A549 (cell line): ENCODE measurements at regions not wholly inside any gene's neighbourhood (a gene's known extent, or its start where the extent isn't known, plus 50 kb on each side); places are given as distances from the start of the nearest gene placed in this dataset.
A peak's percentile ranks its signal among the peaks of the same experiment; 100 is the strongest.

ENCODE experiments used
- ATAC-seq, 2 experiments: fragments of 200-7000 bp in 1 of 2; fragments of >200 bp in 1 of 2; cut with Nextera tagmentation in 1 of 2; cut with Tn5 transposase in 1 of 2; 3 replicates each; pipeline versions ENCODE4 v1.8.0 to v1.9.1; 2018 to 2020; ENCODE audit warnings: mild to moderate bottlenecking in 1 of 2, moderate library complexity in 1 of 2
- CTCF ChIA-PET: fragments of 300-600 bp; sonication (Branson Sonifier 250); formaldehyde crosslinking; extraction: SDS; loops from one replicate; lab custom pipeline; 2021; ENCODE audit warnings: antibody characterized with exemption, inconsistent platforms; lab: Yijun Ruan, JAX
- POLR2A ChIA-PET: fragments of 350-600 bp; formaldehyde crosslinking; extraction: SDS; loops from one replicate; lab custom pipeline; 2021; ENCODE audit warnings: antibody characterized with exemption, inconsistent platforms; lab: Yijun Ruan, JAX
- DNase-seq, 2 experiments: peaks; one replicate each; pipeline versions ENCODE4 v3.0.0 to v3.0.0-alpha.2; 2011 to 2016; ENCODE audit warnings: low read depth in 1 of 2, low spot score in 1 of 2
- FAIRE-seq: peaks from 2 replicates; lab custom pipeline; 2011; peaks lifted over from hg19 to GRCh38; lab: Jason Lieb, UNC
- H3K27ac ChIP-seq, 2 experiments: fragments of >200 bp; sonication (Bioruptor Twin); formaldehyde crosslinking; 3 replicates each; pipeline ENCODE4 v1.5.1; 2016 to 2017
- H3K4me1 ChIP-seq: fragments of >200 bp; sonication (Bioruptor Twin); formaldehyde crosslinking; 3 replicates; pipeline ENCODE4 v1.6.1; 2016
- H3K4me2 ChIP-seq: fragments of >200 bp; sonication (Bioruptor Twin); formaldehyde crosslinking; 3 replicates; pipeline ENCODE4 v1.6.1; 2016
- H3K4me3 ChIP-seq: fragments of >200 bp; sonication (Bioruptor Twin); formaldehyde crosslinking; 3 replicates; pipeline ENCODE4 v1.5.1; 2016
- H3K9me3 ChIP-seq: fragments of >200 bp; sonication (Bioruptor Twin); formaldehyde crosslinking; 3 replicates; pipeline ENCODE4 v1.6.1; 2016
- BCL3 ChIP-seq: fragments of >200 bp; sonication (Bioruptor Twin); formaldehyde crosslinking; IDR thresholded peaks from 3 replicates; pipeline ENCODE4 v1.6.1; 2016
- CHD2 ChIP-seq: fragments of 150-350 bp; IDR thresholded peaks from 2 replicates; pipeline ENCODE4 v1.6.1; 2014; ENCODE audit warnings: low read length; ENCODE audit not compliant: partially characterized antibody
- CTCF ChIP-seq: fragments of >200 bp; sonication (Bioruptor Twin); formaldehyde crosslinking; IDR thresholded peaks from 3 replicates; pipeline ENCODE4 v1.5.1; 2016
- EHF ChIP-seq: fragments of 250-450 bp; sonication (Bioruptor Pico); IDR thresholded peaks from 2 replicates; pipeline ENCODE4 v1.5.0; 2020; ENCODE audit warnings: mild to moderate bottlenecking
- EP300 ChIP-seq, 2 experiments: fragments of >200 bp; sonication (Bioruptor Twin); formaldehyde crosslinking; IDR thresholded peaks; 2 replicates in 1 of 2; 3 replicates in 1 of 2; pipeline ENCODE4 v1.6.1; 2016 to 2017
- FOSB ChIP-seq: fragments of 250-450 bp; sonication (Bioruptor Pico); IDR thresholded peaks from 2 replicates; pipeline ENCODE4 v1.5.0; 2020; ENCODE audit warnings: mild to moderate bottlenecking, moderate library complexity
- FOSL2 ChIP-seq, 2 experiments: fragments of 450-650 bp in 1 of 2; fragments of >200 bp in 1 of 2; sonication (Bioruptor Twin) in 1 of 2; formaldehyde crosslinking; IDR thresholded peaks; 2 replicates each; pipeline versions ENCODE4 v1.5.0 to v1.6.1; 2016 to 2020; ENCODE audit warnings: mild to moderate bottlenecking in 1 of 2, moderate library complexity in 1 of 2
- HES2 ChIP-seq: fragments of >200 bp; sonication (Bioruptor Twin); formaldehyde crosslinking; IDR thresholded peaks from 2 replicates; pipeline ENCODE4 v1.6.1; 2016
- HMGXB4 ChIP-seq: fragments of 250-450 bp; sonication (Bioruptor Pico); IDR thresholded peaks from 2 replicates; pipeline ENCODE4 v1.5.0; 2021; ENCODE audit warnings: mild to moderate bottlenecking, moderate library complexity, borderline replicate concordance
- HOXA7 ChIP-seq: fragments of 250-450 bp; sonication (Bioruptor Pico); IDR thresholded peaks from 2 replicates; pipeline ENCODE4 v1.5.0; 2020; ENCODE audit warnings: mild to moderate bottlenecking, moderate library complexity
- JUN ChIP-seq, 2 experiments: fragments of >200 bp; sonication (Bioruptor Twin); formaldehyde crosslinking; IDR thresholded peaks; 2 replicates in 1 of 2; 3 replicates in 1 of 2; pipeline ENCODE4 v1.6.1; 2016 to 2017
- JUNB ChIP-seq: fragments of >200 bp; sonication (Bioruptor Twin); formaldehyde crosslinking; IDR thresholded peaks from 2 replicates; pipeline ENCODE4 v1.6.1; 2016
- MAFK ChIP-seq: fragments of 450-650 bp; IDR thresholded peaks from 2 replicates; pipeline ENCODE4 v1.6.1; 2014; ENCODE audit not compliant: partially characterized antibody
- MYC ChIP-seq: IDR thresholded peaks from 2 replicates; pipeline ENCODE4 v1.6.1; 2012; ENCODE audit warnings: mild to moderate bottlenecking, inconsistent platforms, low read length, improper control_type of control experiment, borderline replicate concordance
- NFE2L2 ChIP-seq: fragments of 150-350 bp; conservative IDR thresholded peaks from 2 replicates; pipeline ENCODE4 v1.6.1; 2014; ENCODE audit warnings: low read length
- NPAS2 ChIP-seq: fragments of 250-450 bp; sonication (Bioruptor Pico); IDR thresholded peaks from 2 replicates; pipeline ENCODE4 v1.8.0; 2022; ENCODE audit warnings: mild to moderate bottlenecking, moderate library complexity, borderline replicate concordance
- NR3C1 ChIP-seq: fragments of >200 bp; sonication (Bioruptor Twin); formaldehyde crosslinking; IDR thresholded peaks from 3 replicates; pipeline ENCODE4 v1.6.1; 2017
- PBX3 ChIP-seq: IDR thresholded peaks from 2 replicates; pipeline ENCODE4 v1.6.1; 2012
- POLR2A ChIP-seq: IDR thresholded peaks from 2 replicates; pipeline ENCODE4 v1.6.1; 2012; ENCODE audit warnings: mild to moderate bottlenecking, low read length
- RAD21 ChIP-seq, 2 experiments: fragments of >200 bp in 1 of 2; sonication (Bioruptor Twin) in 1 of 2; formaldehyde crosslinking in 1 of 2; IDR thresholded peaks in 1 of 2; conservative IDR thresholded peaks in 1 of 2; 2 replicates in 1 of 2; 3 replicates in 1 of 2; pipeline ENCODE4 v1.6.1; 2012 to 2018; ENCODE audit warnings: inconsistent platforms in 1 of 2
- RARB ChIP-seq: fragments of 250-450 bp; sonication (Bioruptor Pico); IDR thresholded peaks from 2 replicates; pipeline ENCODE4 v1.8.0; 2021; ENCODE audit warnings: mild to moderate bottlenecking, moderate library complexity
- RFX5 ChIP-seq: fragments of 450-650 bp; IDR thresholded peaks from 2 replicates; pipeline ENCODE4 v1.7.1; 2014; ENCODE audit warnings: antibody characterized with exemption, mild to moderate bottlenecking, moderate library complexity
- SMC3 ChIP-seq: fragments of >200 bp; sonication (Bioruptor Twin); formaldehyde crosslinking; IDR thresholded peaks from 3 replicates; pipeline ENCODE4 v1.6.1; 2018; ENCODE audit warnings: inconsistent platforms
- TP53 ChIP-seq: fragments of 250-450 bp; sonication (Bioruptor Pico); IDR thresholded peaks from 2 replicates; pipeline ENCODE4 v1.5.0; 2021; ENCODE audit warnings: mild to moderate bottlenecking, moderate library complexity
- ZSCAN20 ChIP-seq: fragments of 250-450 bp; sonication (Bioruptor Pico); IDR thresholded peaks from 2 replicates; pipeline ENCODE4 v1.8.0; 2022; ENCODE audit warnings: mild to moderate bottlenecking, moderate library complexity
- WGBS: methylation state at CpG from one replicate; pipeline ENCODE4 v1.1.6; 2017; ENCODE audit errors: missing lambda C conversion rate; 5-methylcytosine and 5-hydroxymethylcytosine counted together

- TF ChIP-seq TP53: no peak
- no peak for TF ChIP-seq SMC3
These were observed 59.7 kb upstream of the TNFRSF19 start (continued) for GRCh38 chr13:23510544-23510916.

- POLR2A ChIA-PET: no interaction called here
- Histone ChIP-seq H3K4me3 (no peak overlapping the region), H3K4me2 (no peak overlapping the region), H3K9me3 (no peaks in the 10 kb centered on the region), H3K27ac (no peak overlapping the region), H3K4me1 (no peaks in the 10 kb centered on the region)
- FAIRE-seq (no peak), ATAC-seq (peak; percentile 56 to 64), DNase-seq (peak in 1 of 2 experiments; percentile 51)
- TF ChIP-seq CHD2 (no peak), EP300 (IDR thresholded peaks at IDR 0.05) (no peak), CTCF (peak; percentile 33), RAD21 (conservative IDR thresholded peaks at IDR 0.05 in 1 of 2, IDR thresholded peaks at IDR 0.05 in 1 of 2) (peak; percentile 46 to 52), POLR2A (no peak), ZSCAN20 (no peak), HOXA7 (no peak), EHF (CRISPR knock-in tag) (no peak), JUN (IDR thresholded peaks at IDR 0.05) (no peak), FOSL2 (IDR thresholded peaks at IDR 0.05) (no peak), FOSL2 (CRISPR knock-in tag; IDR thresholded peaks at IDR 0.05) (no peak), MAFK (no peak), SMC3 (peak; percentile 39; the same call in 2 of the 3 replicates)
- CTCF ChIA-PET: interaction anchor here (0.6 to 0.8 kb wide), 7 partner anchors 18 to 361 kb away, joined by 3 to 5 read pairs (median 3); no protein-coding TSS in a partner anchor
- 60% methylated on average over 4 of the region's 4 CpGs for WGBS
These were observed 59.1 kb upstream of the TNFRSF19 start for GRCh38 chr13:23510979-23511735.

GRCh38 chr13:23512762-23513395 lies 57.3 kb upstream of the TNFRSF19 start:
- TF ChIP-seq SMC3: no peak
- TF ChIP-seq RFX5: no peak
- no peak for TF ChIP-seq MYC
- no peak for TF ChIP-seq NR3C1
- no peak for TF ChIP-seq EP300 (IDR thresholded peaks at IDR 0.05)
- no peak for TF ChIP-seq NPAS2 (CRISPR knock-in tag)
- no peak for TF ChIP-seq JUNB
- TF ChIP-seq FOSL2 (IDR thresholded peaks at IDR 0.05): no peak
- no peak for TF ChIP-seq FOSL2 (CRISPR knock-in tag; IDR thresholded peaks at IDR 0.05)
- TF ChIP-seq BCL3: no peak
- no peak for TF ChIP-seq PBX3
- TF ChIP-seq NFE2L2: no peak
- no peak for TF ChIP-seq HES2
- TF ChIP-seq HMGXB4 (CRISPR knock-in tag): no peak
- TF ChIP-seq RARB (CRISPR knock-in tag): no peak
- TF ChIP-seq MAFK: no peak
- no peak for TF ChIP-seq HOXA7
- no peak for TF ChIP-seq CTCF
- TF ChIP-seq FOSB (CRISPR knock-in tag): no peak
- ChIA-PET CTCF (interaction anchor here (1.0 to 1.6 kb wide), 5 partner anchors 9 to 376 kb away, joined by 3 to 6 read pairs (median 3); partner anchors contain the start of gene MIPEP), POLR2A (no interaction called here)
- FAIRE-seq (no peak), ATAC-seq (no peak), DNase-seq (no peak)
- Histone ChIP-seq H3K4me3 (no peak overlapping the region), H3K4me1 (no peaks in the 10 kb centered on the region), H3K4me2 (no peak overlapping the region), H3K9me3 (no peaks in the 10 kb centered on the region), H3K27ac (no peak overlapping the region)
- 77% methylated on average over 6 of the region's 6 CpGs for WGBS
